Mesothelial cell of epicardium (in vitro differentiated cells): ENCODE measurements at regions not wholly inside any gene's neighbourhood (a gene's known extent, or its start where the extent isn't known, plus 50 kb on each side); places are given as distances from the start of the nearest gene placed in this dataset.
"Not testable (repeated sequence)": the region's sequence is repeated elsewhere in the genome, so short reads cannot be mapped to it uniquely, and the experiment has no call there.

ENCODE experiments used
- DNase-seq, 2 experiments: peaks; one replicate each; pipeline ENCODE4 v3.0.0; 2021; ENCODE audit warnings: low spot score in 2 of 2; ENCODE audit not compliant: unreplicated experiment in 2 of 2
- H3K27ac Mint-ChIP-seq: 2 replicates; pipeline ENCODE4 v1.8.0; 2021; ENCODE audit warnings: mixed read lengths
- H3K27me3 Mint-ChIP-seq: 2 replicates; pipeline ENCODE4 v1.8.0; 2021; ENCODE audit warnings: low read depth, mixed read lengths
- H3K36me3 Mint-ChIP-seq: 2 replicates; pipeline ENCODE4 v1.8.0; 2021; ENCODE audit warnings: mixed read lengths
- H3K4me1 Mint-ChIP-seq: 2 replicates; pipeline ENCODE4 v1.8.0; 2021; ENCODE audit warnings: mixed read lengths
- H3K4me3 Mint-ChIP-seq: 2 replicates; pipeline ENCODE4 v1.8.0; 2021; ENCODE audit warnings: mild to moderate bottlenecking, moderate library complexity, mixed read lengths
- H3K9me3 Mint-ChIP-seq: 2 replicates; pipeline ENCODE4 v1.8.0; 2021; ENCODE audit warnings: mixed read lengths
- CTCF ChIP-seq: fragments of 200-600 bp; sonication (generic); IDR thresholded peaks from one replicate; pipeline ENCODE4 v1.5.0; 2021; ENCODE audit warnings: antibody characterized with exemption; ENCODE audit not compliant: unreplicated experiment

- Mint-ChIP-seq H3K4me3 (no peak overlapping the region), H3K9me3 (no peaks in the 10 kb centered on the region), H3K27ac (no peak overlapping the region), H3K4me1 (no peaks in the 10 kb centered on the region), H3K27me3 (peaks cover 19% of the 10 kb centered on the region), H3K36me3 (no peaks in the 10 kb centered on the region)
- TF ChIP-seq CTCF: no peak
- no peak for DNase-seq
Observed at GRCh38 chr10:16119445-16119844, 259.1 kb upstream of the MINDY3 start.

- Mint-ChIP-seq H3K4me3 (no peak overlapping the region), H3K4me1 (no peaks in the 10 kb centered on the region), H3K9me3 (no peaks in the 10 kb centered on the region), H3K27ac (no peak overlapping the region), H3K27me3 (peaks cover 16% of the 10 kb centered on the region), H3K36me3 (no peaks in the 10 kb centered on the region)
- no peak for TF ChIP-seq CTCF
- no peak for DNase-seq
Observed at GRCh38 chr10:16120563-16120962, 260.3 kb upstream of the MINDY3 start.

- Mint-ChIP-seq H3K4me3 (no peak overlapping the region), H3K4me1 (no peaks in the 10 kb centered on the region), H3K27me3 (peaks cover 10% of the 10 kb centered on the region), H3K36me3 (no peaks in the 10 kb centered on the region), H3K9me3 (peaks cover 4% of the 10 kb centered on the region), H3K27ac (no peak overlapping the region)
- TF ChIP-seq CTCF: no peak
- no peak for DNase-seq
Observed at GRCh38 chr10:16141499-16141898, 281.2 kb upstream of the MINDY3 start.

GRCh38 chr10:16146993-16147392 lies 286.7 kb upstream of the MINDY3 start:
- no peak overlapping the region for H3K27ac Mint-ChIP-seq
- no peak for DNase-seq
- no peaks in the 10 kb centered on the region for H3K36me3 Mint-ChIP-seq
- peaks cover 8% of the 10 kb centered on the region for H3K27me3 Mint-ChIP-seq
- peaks cover 21% of the 10 kb centered on the region for H3K9me3 Mint-ChIP-seq
- no peak for TF ChIP-seq CTCF
- H3K4me1 Mint-ChIP-seq: no peaks in the 10 kb centered on the region
- no peak overlapping the region for H3K4me3 Mint-ChIP-seq

GRCh38 chr10:16155834-16156233 lies 281.0 kb upstream of the PTER start:
- TF ChIP-seq CTCF: no peak
- no peaks in the 10 kb centered on the region for H3K4me1 Mint-ChIP-seq
- H3K36me3 Mint-ChIP-seq: no peaks in the 10 kb centered on the region
- DNase-seq: no peak
- peaks cover 3% of the 10 kb centered on the region for H3K27me3 Mint-ChIP-seq
- H3K27ac Mint-ChIP-seq: no peak overlapping the region
- no peak overlapping the region for H3K4me3 Mint-ChIP-seq
- peaks cover 4% of the 10 kb centered on the region for H3K9me3 Mint-ChIP-seq

GRCh38 chr10:16156681-16157080 lies 280.1 kb upstream of the PTER start:
- Mint-ChIP-seq H3K27ac (no peak overlapping the region), H3K9me3 (no peaks in the 10 kb centered on the region), H3K4me1 (no peaks in the 10 kb centered on the region), H3K4me3 (no peak overlapping the region), H3K36me3 (no peaks in the 10 kb centered on the region), H3K27me3 (peaks cover 3% of the 10 kb centered on the region)
- TF ChIP-seq CTCF: no peak
- no peak for DNase-seq

GRCh38 chr10:16165067-16165466 lies 271.7 kb upstream of the PTER start:
- not testable (repeated sequence) for H3K27me3 Mint-ChIP-seq, DNase-seq, H3K36me3 Mint-ChIP-seq, H3K27ac Mint-ChIP-seq, H3K4me1 Mint-ChIP-seq, H3K4me3 Mint-ChIP-seq
- peaks cover 41% of the 10 kb centered on the region for H3K9me3 Mint-ChIP-seq
